HG03439 (cell line): ENCODE measurements at regions not wholly inside any gene's neighbourhood (a gene's known extent, or its start where the extent isn't known, plus 50 kb on each side); places are given as distances from the start of the nearest gene placed in this dataset.

Source experiments
- ATAC-seq: cut with Tn5 transposase; IDR thresholded peaks from one replicate; pipeline ENCODE4 v1.9.1; 2021; ENCODE audit warnings: mild to moderate bottlenecking, moderate library complexity; ENCODE audit not compliant: unreplicated experiment

- no peak for ATAC-seq
These were observed 60.0 kb upstream of the NMNAT3 start for GRCh38 chr3:139737682-139738361.

GRCh38 chr3:139735191-139735590, 57.4 kb upstream of the NMNAT3 start:
- no peak for ATAC-seq

- ATAC-seq, result no peak
These were observed 55.0 kb upstream of the NMNAT3 start for GRCh38 chr3:139732729-139733128.

- no peak for ATAC-seq
These were observed 51.5 kb upstream of the NMNAT3 start for GRCh38 chr3:139729300-139729699.

GRCh38 chr3:139728414-139728813, 50.6 kb upstream of the NMNAT3 start:
- ATAC-seq, result no peak
